OCI-LY1 (cell line): ENCODE measurements at regions not wholly inside any gene's neighbourhood (a gene's known extent, or its start where the extent isn't known, plus 50 kb on each side); places are given as distances from the start of the nearest gene placed in this dataset.

Experiments
- CTCF ChIP-seq: fragments of 200-600 bp; sonication (generic), shearing (Covaris generic); IDR thresholded peaks from 2 replicates; pipeline ENCODE4 v1.5.1; 2017; ENCODE audit warnings: mild to moderate bottlenecking, antibody characterized with exemption, low read length, moderate library complexity, mixed read lengths
- EZH2 ChIP-seq: fragments of 200-600 bp; sonication (generic), shearing (Covaris generic); IDR thresholded peaks from 2 replicates; pipeline ENCODE4 v1.8.0; 2017; ENCODE audit warnings: borderline replicate concordance, mixed run types, mild to moderate bottlenecking, antibody characterized with exemption, low read length, moderate library complexity, mixed read lengths

GRCh38 chr2:121888189-121888557 lies 132.7 kb downstream of the TSN start:
- TF ChIP-seq CTCF = peak; percentile 56
- TF ChIP-seq EZH2 = no peak
